GM18858 (cell line): ENCODE measurements at regions not wholly inside any gene's neighbourhood (a gene's known extent, or its start where the extent isn't known, plus 50 kb on each side); places are given as distances from the start of the nearest gene placed in this dataset.
"Not testable (repeated sequence)": the region's sequence is repeated elsewhere in the genome, so short reads cannot be mapped to it uniquely, and the experiment has no call there.

Experiments
- ATAC-seq: cut with Tn5 transposase; IDR thresholded peaks from one replicate; pipeline ENCODE4 v1.9.1; 2021; ENCODE audit not compliant: unreplicated experiment

DNA sequence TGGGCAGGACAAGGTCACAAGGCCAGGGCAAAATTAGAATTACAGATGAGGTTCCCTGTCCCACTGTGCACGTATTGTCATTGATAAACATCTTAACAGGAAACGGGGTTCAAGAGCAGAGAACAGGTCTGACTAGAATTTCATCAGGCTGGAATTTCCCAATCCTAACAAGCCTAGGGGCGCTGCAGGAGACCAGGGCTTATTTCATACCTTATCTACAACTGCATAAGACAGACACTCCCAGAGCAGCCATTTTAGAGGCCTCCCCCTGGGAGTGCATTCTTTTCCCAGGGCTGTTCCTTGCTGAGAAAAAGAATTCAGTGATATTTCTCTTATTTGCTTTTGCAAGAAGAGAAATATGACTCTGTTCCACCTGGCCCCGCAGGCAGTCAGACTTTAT lies 244.8 kb downstream of the DAD1 start:
- ATAC-seq = not testable (repeated sequence)

DNA sequence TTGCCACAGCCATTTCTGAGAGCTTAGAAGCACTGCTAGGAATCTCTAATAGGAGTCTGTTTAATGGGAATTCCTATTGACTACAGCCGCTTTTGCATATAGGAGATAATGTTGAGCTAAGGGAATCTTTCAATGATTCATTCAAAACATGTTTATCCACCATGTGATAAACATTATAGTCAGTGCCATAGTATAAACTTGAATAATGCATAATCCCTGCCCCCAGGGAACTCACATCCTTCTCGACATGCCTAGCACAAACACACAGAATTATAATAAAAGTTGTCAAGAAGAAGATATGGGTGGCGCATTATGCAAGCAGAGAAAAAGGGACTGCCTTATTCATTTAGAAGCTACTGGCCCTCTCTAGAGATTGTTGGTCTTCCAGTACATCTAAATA lies 248.0 kb downstream of the DAD1 start:
- no peak for ATAC-seq

DNA sequence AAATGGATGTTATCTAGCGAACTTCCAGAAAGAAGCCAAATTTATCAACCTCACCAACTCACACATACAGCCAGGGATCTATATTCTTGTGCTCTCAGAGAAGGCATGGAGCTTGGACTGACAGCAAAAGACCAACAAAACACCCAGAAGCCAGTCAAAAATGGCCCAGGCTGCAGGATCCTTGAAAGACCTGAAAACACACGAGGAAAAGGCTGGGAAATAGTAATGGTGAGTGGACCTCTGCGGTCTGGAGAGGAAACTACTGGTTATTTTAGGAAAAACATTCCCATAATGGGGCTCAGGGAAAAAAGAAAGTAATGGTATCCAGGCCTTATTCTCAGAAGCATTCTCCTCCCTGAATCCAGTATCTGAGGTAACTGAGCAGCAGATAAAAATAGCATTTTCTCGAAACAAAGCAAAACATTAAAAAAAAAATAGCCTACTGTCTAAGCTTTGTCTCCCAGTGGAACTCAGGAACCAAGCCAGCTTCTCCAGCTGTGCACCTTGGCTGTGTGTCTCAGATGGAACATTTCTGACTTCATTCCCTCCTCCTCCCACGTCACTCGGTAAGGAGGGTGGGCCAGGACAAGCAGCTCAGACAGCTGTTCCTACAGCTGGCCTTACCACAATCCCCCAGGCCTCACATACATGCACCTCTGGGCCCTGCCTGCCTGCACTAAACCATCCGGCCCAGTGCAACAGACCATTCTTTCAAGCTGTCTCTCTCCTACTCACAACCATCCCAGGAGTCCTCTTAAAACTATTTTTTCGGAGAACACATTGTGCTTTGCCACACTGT lies 249.9 kb downstream of the DAD1 start:
- no peak for ATAC-seq

DNA sequence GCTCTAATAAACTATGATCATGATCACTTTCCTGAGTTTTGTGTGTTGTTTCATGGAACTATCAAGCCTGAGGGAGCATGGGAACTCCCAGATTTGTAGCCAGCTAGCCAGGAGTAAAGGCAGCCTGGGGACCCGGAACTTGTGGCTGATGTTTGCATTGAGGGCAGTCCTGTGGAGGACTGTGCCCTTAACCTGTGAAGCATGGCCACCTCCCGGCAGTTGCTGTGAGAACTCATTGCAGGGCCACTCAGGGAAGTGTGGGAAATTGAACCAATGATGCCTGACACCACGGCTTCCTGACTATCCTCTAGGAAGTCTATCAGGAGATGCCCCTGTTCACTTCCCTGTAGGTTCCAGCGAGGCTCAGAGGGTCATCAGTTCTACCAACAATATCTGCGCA lies 250.6 kb downstream of the DAD1 start:
- no peak for ATAC-seq

DNA sequence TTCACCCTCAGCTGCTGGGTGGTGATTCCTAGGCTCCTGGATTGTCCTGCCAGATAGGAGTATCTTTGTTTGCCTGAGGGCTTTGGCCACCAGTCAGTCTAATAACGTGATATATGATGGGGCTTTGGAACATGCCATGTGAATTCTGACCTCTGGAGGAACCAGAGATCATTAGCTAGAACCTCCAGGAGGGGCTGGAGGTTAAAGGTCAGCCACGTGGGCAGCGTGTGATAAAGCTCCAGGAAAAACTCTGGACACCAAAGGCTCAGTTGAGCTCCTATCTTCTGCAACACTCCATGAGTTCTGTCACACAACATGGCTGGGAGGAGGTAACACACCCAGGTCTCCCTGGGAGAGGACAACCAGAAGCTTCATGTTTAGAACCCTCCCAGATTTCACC lies 251.1 kb downstream of the DAD1 start:
- no peak for ATAC-seq

DNA sequence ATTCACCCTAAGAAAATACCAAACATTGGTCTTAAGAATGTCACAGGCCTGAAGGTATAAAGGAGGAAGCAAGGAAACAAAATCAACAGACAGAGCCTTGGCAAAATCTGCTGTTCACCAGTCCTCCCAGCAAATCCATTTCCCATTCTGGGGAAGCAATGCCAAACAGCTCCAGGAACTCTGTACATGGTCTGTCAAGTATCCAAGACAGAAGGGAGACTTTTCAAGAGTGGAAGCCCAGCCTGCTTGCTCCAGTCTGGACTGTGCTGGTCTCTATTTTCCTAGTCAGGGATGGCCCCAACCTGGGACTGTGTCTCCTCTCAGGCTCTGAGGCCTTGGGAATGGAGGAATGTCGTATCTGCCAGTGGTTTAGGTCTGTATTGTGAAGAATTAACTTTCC lies 251.5 kb downstream of the DAD1 start:
- ATAC-seq = no peak

DNA sequence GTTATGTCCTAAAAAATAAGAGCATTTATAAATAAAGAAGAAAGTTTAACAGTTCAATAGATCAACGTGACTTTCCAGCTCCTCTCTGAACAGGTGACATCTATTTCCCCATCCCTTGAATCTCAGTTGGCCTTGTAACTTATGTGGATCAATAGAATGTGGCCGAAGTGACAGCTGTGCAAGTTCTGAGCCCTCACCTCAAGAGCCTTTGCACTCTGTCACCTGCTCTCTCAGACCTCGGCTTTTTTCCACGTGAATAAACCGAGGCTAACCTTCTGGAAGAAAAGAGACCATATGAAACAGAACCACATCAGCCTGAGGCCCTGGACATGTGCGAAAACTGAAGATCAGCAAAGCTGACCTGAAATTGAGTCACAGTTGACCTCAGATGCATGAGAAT lies 253.0 kb downstream of the DAD1 start:
- no peak for ATAC-seq

DNA sequence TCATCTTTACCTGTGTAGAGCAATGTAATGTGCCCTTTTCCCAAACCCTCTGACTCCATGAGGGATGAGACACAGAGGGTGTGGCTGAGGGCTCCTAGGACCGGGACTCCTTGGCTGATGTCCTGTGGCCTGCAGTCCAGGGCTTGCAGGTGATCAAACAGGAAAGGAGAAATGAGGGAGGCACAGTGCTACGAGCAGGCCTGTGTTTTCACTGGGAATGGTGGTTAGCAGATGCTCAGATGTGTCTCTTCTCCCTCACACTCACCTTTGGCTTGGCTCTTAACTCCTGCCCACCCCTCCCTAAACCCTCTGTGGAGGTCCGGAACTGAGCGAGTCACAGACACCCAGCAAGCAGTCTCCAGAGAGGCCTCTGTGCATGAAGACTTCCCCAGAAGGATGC lies 254.4 kb downstream of the DAD1 start:
- ATAC-seq = no peak

DNA sequence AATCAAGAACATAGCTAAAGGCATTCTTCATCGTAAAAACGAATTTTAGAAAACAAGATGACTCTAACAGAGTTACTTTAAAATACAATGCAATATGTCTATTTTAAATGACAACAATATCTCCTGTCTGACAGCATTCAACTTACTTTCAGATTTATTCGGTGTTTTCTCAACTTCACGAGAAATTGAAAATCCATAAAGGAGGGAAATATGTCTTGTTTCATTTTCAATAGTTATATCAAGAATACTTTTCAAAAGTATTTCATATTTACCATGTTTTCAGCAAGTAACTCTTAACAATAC lies 254.8 kb downstream of the DAD1 start:
- ATAC-seq = no peak

DNA sequence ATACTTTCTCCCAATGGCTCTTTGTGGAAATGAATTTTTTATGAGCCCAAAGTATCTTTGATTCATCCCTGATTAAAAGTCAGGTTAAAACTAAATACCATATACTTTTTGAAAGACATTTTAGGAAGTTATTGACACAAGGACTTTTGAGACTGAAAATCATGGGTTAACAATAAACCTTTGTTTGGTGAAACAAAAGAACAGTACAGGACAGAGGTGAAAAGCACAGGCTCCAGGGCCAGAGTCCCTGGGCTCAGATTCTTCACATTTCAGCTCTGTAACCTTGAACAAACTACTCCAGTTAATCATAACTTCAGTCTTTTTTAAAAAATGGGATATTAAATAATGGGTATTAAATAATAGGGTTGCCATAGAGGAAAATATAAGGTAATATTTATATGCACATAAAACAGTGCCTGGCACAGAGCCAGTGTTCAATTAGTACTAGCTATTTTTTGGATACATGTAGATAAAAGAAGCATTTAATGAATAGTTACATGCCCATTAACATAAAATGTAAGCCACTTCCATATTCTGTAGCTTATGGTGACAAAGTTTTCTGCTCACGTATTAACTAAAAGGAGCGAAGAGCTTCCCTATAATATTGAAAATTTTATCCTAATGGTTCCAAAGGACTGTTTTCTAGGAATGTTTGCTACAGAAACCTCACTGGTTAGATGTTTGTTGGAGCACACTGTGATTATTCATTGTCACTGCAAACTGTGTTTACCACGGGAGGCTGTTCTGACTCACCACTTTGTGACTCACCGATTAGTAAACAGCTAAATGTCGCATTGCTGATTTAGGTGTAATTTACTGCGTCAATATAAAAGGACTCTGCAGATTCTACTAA lies 255.4 kb downstream of the DAD1 start:
- ATAC-seq = no peak

DNA sequence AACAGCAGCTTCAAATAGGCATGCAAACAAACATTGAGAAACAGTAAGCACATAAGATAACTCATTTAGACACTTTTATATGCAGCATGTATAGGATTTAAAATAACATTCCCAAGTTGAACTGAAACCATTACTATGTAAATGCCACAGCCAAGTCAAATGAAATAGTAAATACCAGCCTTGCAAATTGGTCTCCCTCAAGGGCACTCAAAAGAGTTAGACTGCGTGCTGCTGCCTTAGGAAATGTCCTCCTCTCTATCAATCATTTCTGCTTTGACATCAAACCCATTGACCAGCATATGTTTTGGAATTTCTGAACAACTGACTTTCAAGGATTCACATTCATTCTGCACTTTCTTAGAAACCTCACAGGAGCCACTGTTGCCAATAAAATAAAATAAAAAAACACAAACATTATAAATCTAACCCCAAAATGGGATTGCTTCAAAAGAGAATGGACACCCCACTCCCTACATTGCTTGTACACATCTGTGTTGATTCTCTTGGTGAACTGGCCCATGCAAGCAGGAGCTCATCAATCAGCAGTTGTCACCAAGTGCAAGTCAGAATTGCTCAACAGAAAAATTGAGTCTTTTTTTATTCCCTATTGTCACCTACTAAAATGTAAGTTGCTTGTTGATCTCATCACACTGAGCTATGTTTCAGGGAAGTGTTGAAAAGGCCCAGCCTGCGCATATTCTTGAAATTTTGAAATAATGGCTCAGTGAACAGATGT lies 256.2 kb downstream of the DAD1 start:
- ATAC-seq = no peak

DNA sequence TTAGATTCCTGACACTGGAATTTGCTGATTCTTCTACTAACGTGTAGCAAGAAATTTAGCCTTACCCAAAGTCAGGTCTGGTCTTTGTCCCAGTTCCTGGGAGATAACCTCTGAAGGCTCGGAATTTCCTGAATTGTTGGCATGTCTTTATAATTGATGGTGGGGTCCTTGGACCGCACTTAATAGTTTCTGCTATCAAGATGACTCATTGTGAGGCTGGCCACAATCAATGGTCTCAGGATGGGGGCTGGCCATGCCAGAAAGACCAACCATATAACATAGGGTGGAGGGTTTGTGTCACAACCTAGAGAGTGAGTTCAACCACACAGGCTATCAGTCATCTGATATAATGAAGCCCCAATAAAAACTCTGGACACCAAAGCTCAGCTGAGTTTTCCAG lies 259.7 kb downstream of the DAD1 start:
- no peak for ATAC-seq

DNA sequence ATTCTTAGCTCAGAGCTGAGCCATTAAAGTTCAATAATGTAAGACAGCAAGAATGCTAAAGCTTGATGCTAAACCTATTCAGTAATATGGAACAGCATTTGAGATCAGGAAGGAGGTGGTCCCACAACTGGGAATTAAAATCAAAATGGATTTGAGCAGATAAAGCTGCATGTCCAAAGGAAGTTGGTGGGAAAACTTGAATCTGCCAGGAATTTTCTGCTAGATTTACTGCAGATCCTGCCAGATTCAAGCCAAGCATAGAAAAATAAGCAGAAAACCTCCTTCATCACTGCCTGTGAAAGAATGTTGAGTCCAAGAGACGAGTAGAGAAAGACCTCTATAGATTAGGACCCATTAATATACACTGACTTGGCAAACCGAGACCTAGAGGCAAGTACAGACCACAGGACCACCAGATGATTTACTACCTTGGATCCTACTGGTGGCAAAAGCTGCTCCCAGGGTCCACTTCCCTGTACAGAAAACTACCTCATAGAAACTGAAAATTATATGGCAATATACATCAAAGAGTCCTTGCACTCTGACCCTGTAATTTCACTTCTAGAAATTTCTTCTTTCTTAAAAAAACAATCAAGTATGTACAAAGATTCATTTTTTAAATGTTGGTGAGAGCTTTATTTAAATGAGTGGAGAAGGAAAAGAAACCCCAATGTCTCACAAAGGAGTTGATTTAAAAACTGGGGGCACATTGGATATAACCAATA lies 263.2 kb downstream of the DAD1 start:
- ATAC-seq = no peak

DNA sequence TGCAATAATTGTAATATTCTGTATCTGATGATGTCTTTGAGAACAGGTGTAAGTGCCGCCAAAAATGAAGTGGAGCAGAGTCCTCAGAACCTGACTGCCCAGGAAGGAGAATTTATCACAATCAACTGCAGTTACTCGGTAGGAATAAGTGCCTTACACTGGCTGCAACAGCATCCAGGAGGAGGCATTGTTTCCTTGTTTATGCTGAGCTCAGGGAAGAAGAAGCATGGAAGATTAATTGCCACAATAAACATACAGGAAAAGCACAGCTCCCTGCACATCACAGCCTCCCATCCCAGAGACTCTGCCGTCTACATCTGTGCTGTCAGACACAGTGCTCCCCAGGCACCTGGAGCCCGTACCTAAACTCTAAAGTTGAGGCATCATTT lies 268.7 kb downstream of the DAD1 start:
- ATAC-seq = no peak

DNA sequence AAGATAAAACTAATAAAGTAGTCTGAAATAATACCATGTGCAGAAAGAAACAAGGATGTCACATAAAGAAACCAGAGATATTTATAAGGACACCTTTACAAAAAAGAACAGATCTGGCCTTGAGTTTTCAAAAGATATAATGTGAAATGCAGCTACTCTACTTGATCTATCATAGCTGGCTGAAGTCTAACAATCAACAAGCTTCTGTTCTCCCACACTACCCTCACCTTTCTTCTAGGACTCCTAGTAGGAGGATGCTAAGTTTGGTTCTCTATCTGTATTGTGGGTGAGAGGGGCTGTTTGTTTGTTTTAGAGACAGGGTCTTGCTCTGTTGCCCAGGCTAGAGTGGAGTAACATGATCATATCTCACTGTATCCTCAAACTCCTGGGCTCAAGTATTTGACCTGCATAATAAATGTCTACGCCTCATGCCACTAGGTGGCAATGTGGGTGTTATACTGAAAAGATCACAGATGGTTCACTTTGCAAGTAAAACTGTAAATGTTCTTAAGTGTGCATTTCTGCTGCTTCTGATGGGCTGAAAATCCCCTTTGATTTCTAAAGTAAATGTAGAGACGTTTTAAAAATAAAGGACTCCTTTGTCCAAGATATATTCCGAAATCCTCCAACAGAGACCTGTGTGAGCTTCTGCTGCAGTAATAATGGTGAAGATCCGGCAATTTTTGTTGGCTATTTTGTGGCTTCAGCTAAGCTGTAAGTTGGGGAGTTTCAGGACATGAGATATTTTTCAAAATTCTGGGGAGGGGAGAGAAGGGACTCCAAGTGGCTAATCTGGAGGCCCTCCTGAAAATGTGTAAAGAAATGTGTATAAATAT lies 269.3 kb downstream of the DAD1 start:
- ATAC-seq = no peak

DNA sequence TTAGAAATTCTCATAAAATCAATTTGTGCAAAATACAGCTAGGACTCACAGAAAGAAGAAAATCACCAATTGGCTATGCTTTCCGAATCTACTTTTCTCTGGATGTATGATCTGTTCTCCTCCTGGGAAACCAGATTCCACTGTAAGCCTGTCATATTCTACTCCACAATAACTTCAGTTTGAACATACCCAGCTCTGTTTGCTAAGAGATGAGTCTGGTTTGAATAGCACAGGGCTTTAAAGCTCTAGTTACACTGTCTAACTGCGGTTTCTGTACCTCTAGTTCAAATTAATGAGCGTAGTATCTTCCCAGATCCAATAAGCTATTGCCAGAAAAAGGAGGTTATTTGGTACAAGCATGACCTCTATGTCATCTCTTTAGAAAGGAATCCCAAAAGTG lies 270.1 kb downstream of the DAD1 start:
- ATAC-seq = no peak

DNA sequence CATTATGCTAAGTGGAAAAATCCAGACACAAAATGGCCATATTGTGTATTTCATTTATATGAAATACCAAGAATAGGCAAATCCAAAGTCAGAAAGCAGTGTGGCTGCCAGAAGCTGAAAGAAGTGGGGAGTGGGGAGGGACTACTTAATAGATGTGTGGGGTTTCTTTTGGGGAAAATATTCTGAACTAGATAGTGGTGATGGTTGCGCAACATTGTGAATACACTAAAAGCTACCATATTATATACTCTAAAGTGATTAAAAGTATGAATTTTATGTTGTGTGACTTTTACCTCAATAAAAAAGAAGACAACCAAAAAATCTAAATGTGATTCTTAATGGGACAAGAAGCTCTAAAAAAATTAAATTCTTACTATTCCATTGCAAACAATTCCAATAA lies 272.6 kb downstream of the DAD1 start:
- ATAC-seq = no peak

DNA sequence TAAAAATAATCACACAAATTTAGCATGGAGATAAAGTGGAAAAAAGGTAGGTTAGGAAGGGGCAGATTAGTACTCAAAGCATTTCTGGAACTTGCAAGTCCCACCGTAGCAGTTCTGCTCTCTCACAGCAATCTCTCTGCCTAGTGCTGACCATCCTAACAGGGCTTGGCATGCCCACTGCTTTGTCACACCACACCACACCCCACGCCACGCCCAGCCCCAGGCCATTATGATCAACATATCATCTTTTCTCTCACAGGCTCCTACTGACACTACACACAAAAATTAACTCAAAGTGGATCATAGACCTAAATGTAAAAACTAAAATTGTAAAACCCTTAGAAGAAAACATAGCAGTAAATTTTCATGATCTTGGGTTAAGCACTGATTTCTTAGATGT lies 273.7 kb downstream of the DAD1 start:
- no peak for ATAC-seq

DNA sequence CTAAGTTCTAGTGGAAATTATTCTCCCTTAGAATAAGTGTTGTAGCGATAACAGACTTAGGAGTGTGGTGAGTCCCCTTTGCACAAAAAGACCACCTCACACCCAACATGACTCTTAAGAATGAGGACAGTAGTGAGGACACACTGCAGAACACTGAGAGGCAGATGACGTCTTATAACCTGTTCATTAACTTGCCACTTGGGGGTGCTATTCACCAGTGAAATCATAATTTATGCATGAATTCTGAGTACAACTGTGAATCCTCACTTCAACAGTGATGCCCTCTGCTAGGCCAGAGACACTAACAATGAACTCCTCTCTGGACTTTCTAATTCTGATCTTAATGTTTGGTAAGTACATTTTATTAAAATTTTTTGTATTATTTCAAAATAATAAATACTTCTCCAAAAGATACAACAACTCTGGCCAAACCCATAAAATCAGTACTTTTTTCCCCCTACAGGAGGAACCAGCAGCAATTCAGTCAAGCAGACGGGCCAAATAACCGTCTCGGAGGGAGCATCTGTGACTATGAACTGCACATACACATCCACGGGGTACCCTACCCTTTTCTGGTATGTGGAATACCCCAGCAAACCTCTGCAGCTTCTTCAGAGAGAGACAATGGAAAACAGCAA lies 274.7 kb downstream of the DAD1 start:
- no peak for ATAC-seq
